Epithelial cell of proximal tubule (primary cell): ENCODE measurements at regions not wholly inside any gene's neighbourhood (a gene's known extent, or its start where the extent isn't known, plus 50 kb on each side); places are given as distances from the start of the nearest gene placed in this dataset.

Source experiments
- DNase-seq: peaks from one replicate; pipeline ENCODE4 v3.0.0-alpha.2; 2011; ENCODE audit warnings: low read depth
- H3K4me3 ChIP-seq: 2 replicates; pipeline ENCODE4 v1.5.1; 2011; ENCODE audit warnings: low read depth, mild to moderate bottlenecking, low read length
- CTCF ChIP-seq: conservative IDR thresholded peaks from 2 replicates; pipeline ENCODE4 v1.5.1; 2012; ENCODE audit warnings: low read depth, mild to moderate bottlenecking, low read length

GRCh38 chr5:82349652-82350051 lies 71.5 kb upstream of the RPS23 start:
- DNase-seq, result no peak

GRCh38 chr5:82348784-82349425 lies 70.8 kb upstream of the RPS23 start:
- no peak for DNase-seq

More at GRCh38 chr5:82349652-82350051, 71.5 kb upstream of the RPS23 start:
- peak; percentile 62 for TF ChIP-seq CTCF
- no peak overlapping the region for H3K4me3 ChIP-seq

GRCh38 chr5:82347201-82347865 lies 69.2 kb upstream of the RPS23 start:
- no peak overlapping the region for H3K4me3 ChIP-seq
- TF ChIP-seq CTCF, result no peak
- no peak for DNase-seq

More at GRCh38 chr5:82348784-82349425, 70.8 kb upstream of the RPS23 start:
- no peak overlapping the region for H3K4me3 ChIP-seq
- no peak for TF ChIP-seq CTCF

- TF ChIP-seq CTCF, result no peak
- H3K4me3 ChIP-seq, result no peak overlapping the region
- DNase-seq, result no peak
Observed at GRCh38 chr5:82346399-82347165, 68.4 kb upstream of the RPS23 start.

GRCh38 chr5:82345108-82345507 lies 67.0 kb upstream of the RPS23 start:
- no peak overlapping the region for H3K4me3 ChIP-seq
- TF ChIP-seq CTCF, result no peak
- DNase-seq, result no peak

GRCh38 chr5:82341325-82341724 lies 63.2 kb upstream of the RPS23 start:
- no peak for TF ChIP-seq CTCF
- no peak for DNase-seq
- H3K4me3 ChIP-seq, result no peak overlapping the region
